OCI-LY7 (cell line): ENCODE measurements at regions not wholly inside any gene's neighbourhood (a gene's known extent, or its start where the extent isn't known, plus 50 kb on each side); places are given as distances from the start of the nearest gene placed in this dataset.

Experiments
- BruUV-seq: library from RNA; stranded (reverse); fragments of 400-500 nt; replicated peaks from 2 replicates; lab custom pipeline; 2021; lab: Mats Ljungman, UMichigan
- CTCF ChIA-PET: fragments of 300-600 bp; sonication (Branson Sonifier 250); formaldehyde crosslinking; loops from one replicate; lab custom pipeline; 2022; ENCODE audit warnings: antibody characterized with exemption; ENCODE audit not compliant: unreplicated experiment; lab: Charles Lee
- POLR2A ChIA-PET: fragments of 300-600 bp; sonication (Branson Sonifier 250); formaldehyde crosslinking; loops from one replicate; lab custom pipeline; 2022; ENCODE audit warnings: antibody characterized with exemption; lab: Charles Lee
- DNase-seq: peaks from one replicate; pipeline ENCODE4 v3.0.0-alpha.2; 2015; ENCODE audit warnings: low spot score
- H2AFZ ChIP-seq: fragments of 200-600 bp; sonication (generic), shearing (Covaris generic); 2 replicates; pipeline ENCODE4 v1.6.1; 2014; ENCODE audit warnings: mild to moderate bottlenecking, antibody characterized with exemption, low read length, moderate library complexity
- H3K27ac ChIP-seq: fragments of 200-600 bp; sonication (generic); 2 replicates; pipeline ENCODE4 v1.5.1; 2014; ENCODE audit warnings: mixed run types, low read depth, mild to moderate bottlenecking, moderate library complexity, low read length, inconsistent platforms; ENCODE audit not compliant: poor library complexity, severe bottlenecking
- H3K36me3 ChIP-seq: fragments of 200-600 bp; sonication (generic); 2 replicates; pipeline ENCODE4 v1.6.1; 2014; ENCODE audit warnings: mild to moderate bottlenecking, antibody characterized with exemption, low read length, moderate library complexity, mixed read lengths; ENCODE audit not compliant: insufficient read depth
- H3K4me1 ChIP-seq: fragments of 200-600 bp; sonication (generic); 2 replicates; pipeline ENCODE4 v1.5.1; 2014; ENCODE audit warnings: mild to moderate bottlenecking, low read length; ENCODE audit not compliant: insufficient read depth, poor library complexity, severe bottlenecking
- H3K4me2 ChIP-seq: fragments of 200-600 bp; sonication (generic); 2 replicates; pipeline ENCODE4 v1.6.1; 2014; ENCODE audit warnings: mild to moderate bottlenecking, low read length
- H3K4me3 ChIP-seq: fragments of 200-600 bp; sonication (generic); 2 replicates; pipeline ENCODE4 v1.5.1; 2014; ENCODE audit warnings: mild to moderate bottlenecking, low read depth, low read length; ENCODE audit not compliant: poor library complexity, severe bottlenecking
- H3K79me2 ChIP-seq: fragments of 200-600 bp; sonication (generic); 2 replicates; pipeline ENCODE4 v1.6.1; 2016; ENCODE audit warnings: low read depth, mild to moderate bottlenecking, low read length, moderate library complexity, mixed read lengths; ENCODE audit not compliant: insufficient read depth
- H3K9me2 ChIP-seq: fragments of 200-600 bp; sonication (generic); 2 replicates; pipeline ENCODE4 v1.6.1; 2016; ENCODE audit warnings: mild to moderate bottlenecking, low read length, mixed read lengths; ENCODE audit not compliant: insufficient read depth
- H3K9me3 ChIP-seq: fragments of 200-600 bp; sonication (generic); 2 replicates; pipeline ENCODE4 v1.6.1; 2014; ENCODE audit warnings: mild to moderate bottlenecking, mixed run types, low read length, mixed read lengths
- H4K20me1 ChIP-seq: fragments of 200-600 bp; sonication (generic); 2 replicates; pipeline ENCODE4 v1.6.1; 2014; ENCODE audit warnings: mild to moderate bottlenecking, antibody characterized with exemption, low read length, moderate library complexity, mixed read lengths; ENCODE audit not compliant: insufficient read depth
- EZH2phosphoT487 ChIP-seq: fragments of 200-600 bp; sonication (generic); IDR thresholded peaks from 2 replicates; pipeline ENCODE4 v1.6.1; 2018; ENCODE audit warnings: low read depth, borderline replicate concordance, mild to moderate bottlenecking, mixed run types, antibody characterized with exemption, low read length, moderate library complexity, mixed read lengths
- intact Hi-C: fragments of 100-400 bp; cut with micrococcal nuclease; formaldehyde crosslinking; loops from one replicate; pipeline ENCODE4 v1.10.0; 2022; ENCODE audit not compliant: unreplicated experiment
- TF ChIP-seq, protein P1 (sequence below): fragments of 200-600 bp; sonication (generic); conservative IDR thresholded peaks from 2 replicates; pipeline ENCODE4 v1.5.1; 2014; ENCODE audit warnings: mild to moderate bottlenecking, antibody characterized with exemption, low read length, moderate library complexity, mixed read lengths

DNA sequence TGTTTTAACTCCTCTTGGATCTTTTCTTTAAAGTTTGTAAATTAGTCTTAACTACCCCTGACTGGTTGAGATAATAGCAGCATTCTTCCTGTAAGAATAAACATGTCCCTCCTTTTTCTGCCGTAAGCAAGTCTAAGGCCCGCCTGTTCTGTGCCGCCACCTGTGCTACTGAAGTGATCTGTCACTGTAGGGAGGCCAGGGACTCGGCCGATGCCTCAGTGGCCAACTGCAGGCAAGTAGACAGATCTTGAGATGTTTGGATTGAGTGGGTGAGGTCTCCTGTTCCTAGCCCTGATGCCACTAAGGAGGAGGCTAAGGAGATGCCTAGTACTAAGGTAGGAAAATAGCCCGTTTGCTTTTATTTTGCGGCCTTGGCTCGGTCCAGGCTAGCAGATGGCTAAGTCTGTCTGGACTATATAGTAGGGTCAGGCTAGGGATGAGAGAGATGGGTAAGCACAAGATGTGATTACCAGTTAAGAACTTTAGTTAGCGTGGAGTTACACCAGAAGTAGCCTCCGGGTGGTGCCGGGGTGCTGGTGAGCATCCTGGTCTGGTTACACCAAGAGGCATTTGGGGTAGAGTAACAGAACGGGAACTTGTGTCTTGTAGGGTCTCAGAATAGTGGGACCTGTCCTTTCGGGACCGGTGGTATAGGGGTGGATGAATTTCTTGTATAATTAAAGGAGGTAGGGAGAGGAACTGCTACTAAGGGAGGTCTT lies 584.2 kb downstream of the SUCLG1 start:
- Histone ChIP-seq H3K27ac (no peak overlapping the region), H3K4me1 (no peaks in the 10 kb centered on the region), H2AFZ (no peak overlapping the region), H3K36me3 (no peaks in the 10 kb centered on the region), H3K4me3 (no peak overlapping the region), H4K20me1 (no peaks in the 10 kb centered on the region), H3K9me2 (no peaks in the 10 kb centered on the region; the same call in 1 of the 2 replicates), H3K79me2 (no peaks in the 10 kb centered on the region), H3K9me3 (no peaks in the 10 kb centered on the region), H3K4me2 (no peak overlapping the region)
- no peak for TF ChIP-seq EZH2phosphoT487
- TF ChIP-seq, protein P1, sequence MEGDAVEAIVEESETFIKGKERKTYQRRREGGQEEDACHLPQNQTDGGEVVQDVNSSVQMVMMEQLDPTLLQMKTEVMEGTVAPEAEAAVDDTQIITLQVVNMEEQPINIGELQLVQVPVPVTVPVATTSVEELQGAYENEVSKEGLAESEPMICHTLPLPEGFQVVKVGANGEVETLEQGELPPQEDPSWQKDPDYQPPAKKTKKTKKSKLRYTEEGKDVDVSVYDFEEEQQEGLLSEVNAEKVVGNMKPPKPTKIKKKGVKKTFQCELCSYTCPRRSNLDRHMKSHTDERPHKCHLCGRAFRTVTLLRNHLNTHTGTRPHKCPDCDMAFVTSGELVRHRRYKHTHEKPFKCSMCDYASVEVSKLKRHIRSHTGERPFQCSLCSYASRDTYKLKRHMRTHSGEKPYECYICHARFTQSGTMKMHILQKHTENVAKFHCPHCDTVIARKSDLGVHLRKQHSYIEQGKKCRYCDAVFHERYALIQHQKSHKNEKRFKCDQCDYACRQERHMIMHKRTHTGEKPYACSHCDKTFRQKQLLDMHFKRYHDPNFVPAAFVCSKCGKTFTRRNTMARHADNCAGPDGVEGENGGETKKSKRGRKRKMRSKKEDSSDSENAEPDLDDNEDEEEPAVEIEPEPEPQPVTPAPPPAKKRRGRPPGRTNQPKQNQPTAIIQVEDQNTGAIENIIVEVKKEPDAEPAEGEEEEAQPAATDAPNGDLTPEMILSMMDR, result no peak
- POLR2A ChIA-PET, result no interaction called here
- BruUV-seq, result no TSS peak
- DNase-seq, result no peak
- intact Hi-C loops, result no loop called here
- CTCF ChIA-PET, result no interaction called here

DNA sequence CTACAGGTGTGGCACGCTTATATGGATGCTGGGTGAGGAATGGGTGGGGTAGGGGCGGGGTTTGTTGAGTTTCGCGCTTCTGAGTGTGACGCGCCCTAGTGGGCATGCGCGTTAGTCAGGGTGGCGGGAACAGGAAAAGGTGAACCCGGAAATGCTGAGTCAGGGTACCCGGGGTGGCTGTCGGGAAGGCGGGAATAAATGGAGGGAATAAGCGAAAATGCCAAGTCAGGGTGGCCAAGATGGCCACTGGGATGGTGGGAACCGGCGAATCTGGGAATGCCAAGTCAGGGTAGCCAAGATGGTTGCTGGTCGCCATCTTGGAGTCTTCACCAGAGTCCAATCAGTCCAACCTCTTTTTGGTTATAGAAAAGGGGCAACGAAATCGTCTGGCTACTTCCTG lies 585.0 kb downstream of the SUCLG1 start:
- no TSS peak for BruUV-seq
- H2AFZ ChIP-seq, result no peak overlapping the region
- TF ChIP-seq, protein P1, result no peak
- no peak for TF ChIP-seq EZH2phosphoT487
- H3K4me3 ChIP-seq, result no peak overlapping the region
- ChIA-PET CTCF (no interaction called here), POLR2A (no interaction called here)
- H3K36me3 ChIP-seq, result no peaks in the 10 kb centered on the region
- H3K9me2 ChIP-seq, result no peaks in the 10 kb centered on the region; the same call in 1 of the 2 replicates
- DNase-seq, result no peak
- H3K4me2 ChIP-seq, result no peak overlapping the region
- no peaks in the 10 kb centered on the region for H3K4me1 ChIP-seq
- H3K79me2 ChIP-seq, result no peaks in the 10 kb centered on the region
- H3K9me3 ChIP-seq, result no peaks in the 10 kb centered on the region
- no peak overlapping the region for H3K27ac ChIP-seq
- no peaks in the 10 kb centered on the region for H4K20me1 ChIP-seq
- intact Hi-C loops, result no loop called here

DNA sequence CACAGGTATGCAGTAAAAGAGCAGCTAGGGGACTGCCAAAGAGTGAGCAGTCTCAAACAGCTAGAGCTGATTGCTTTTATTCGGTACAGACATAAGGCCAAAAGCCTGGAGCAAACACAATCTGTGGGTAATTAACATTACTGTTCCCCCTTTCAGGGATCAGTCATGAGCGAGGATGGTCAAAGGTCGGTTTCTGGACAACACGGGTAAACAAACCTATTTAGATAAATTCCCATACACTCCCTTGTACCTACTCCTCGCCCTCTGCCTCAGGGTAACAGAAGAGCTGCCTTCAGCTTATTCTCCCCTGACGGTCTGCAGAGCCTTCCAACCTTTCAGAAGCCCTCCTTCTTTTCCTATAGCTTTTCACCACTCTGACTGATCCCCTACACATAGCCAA lies 586.0 kb downstream of the SUCLG1 start:
- Histone ChIP-seq H3K36me3 (no peaks in the 10 kb centered on the region), H2AFZ (no peak overlapping the region), H4K20me1 (no peaks in the 10 kb centered on the region), H3K4me2 (no peak overlapping the region), H3K4me3 (no peak overlapping the region), H3K4me1 (no peaks in the 10 kb centered on the region), H3K9me3 (no peaks in the 10 kb centered on the region), H3K9me2 (no peaks in the 10 kb centered on the region; the same call in 1 of the 2 replicates), H3K79me2 (no peaks in the 10 kb centered on the region), H3K27ac (no peak overlapping the region)
- no peak for DNase-seq
- intact Hi-C loops, result no loop called here
- ChIA-PET CTCF (no interaction called here), POLR2A (no interaction called here)
- no TSS peak for BruUV-seq
- TF ChIP-seq, protein P1, result no peak
